ENCODE measurements at regions not wholly inside any gene's neighbourhood (a gene's known extent, or its start where the extent isn't known, plus 50 kb on each side); places are given as distances from the start of the nearest gene placed in this dataset.

DNA sequence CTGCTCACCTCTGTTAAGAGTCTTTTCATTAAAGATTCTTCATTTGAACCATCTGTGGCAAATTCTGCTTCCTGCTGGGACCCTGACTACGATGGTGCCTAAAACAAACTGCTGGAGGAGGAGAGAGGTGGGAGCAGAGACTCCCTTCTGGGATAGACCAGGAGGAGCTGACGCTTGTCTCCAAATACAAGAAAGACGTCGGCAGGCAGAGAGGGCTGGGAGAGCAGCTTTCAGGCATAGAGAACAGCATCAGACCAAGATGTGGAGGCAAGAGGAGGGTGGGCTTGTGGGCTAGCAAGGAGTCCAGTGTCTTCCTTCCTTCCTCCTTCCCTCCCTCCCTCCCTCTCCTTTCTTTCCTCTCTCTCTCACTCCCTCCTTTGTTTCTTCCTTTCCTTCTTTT, 358.6 kb downstream of the VRK1 start:
- H3K27ac ChIP-seq, result no peak overlapping the region
- H3K27me3 ChIP-seq, result peaks cover 29% of the 10 kb centered on the region
- H3K9me3 ChIP-seq, result peaks cover 6% of the 10 kb centered on the region
- no peak for DNase-seq (ENCODE audit: low spot score in 2 of 2)
- H3K4me3 ChIP-seq, result no peak overlapping the region
- H3K4me1 ChIP-seq, result no peaks in the 10 kb centered on the region
- TF ChIP-seq EP300 (IDR thresholded peaks at IDR 0.05), result no peak
- TF ChIP-seq POLR2AphosphoS5 (IDR thresholded peaks at IDR 0.05), result no peak
- no peak for TF ChIP-seq POLR2A (IDR thresholded peaks at IDR 0.05)
- TF ChIP-seq, protein P1, sequence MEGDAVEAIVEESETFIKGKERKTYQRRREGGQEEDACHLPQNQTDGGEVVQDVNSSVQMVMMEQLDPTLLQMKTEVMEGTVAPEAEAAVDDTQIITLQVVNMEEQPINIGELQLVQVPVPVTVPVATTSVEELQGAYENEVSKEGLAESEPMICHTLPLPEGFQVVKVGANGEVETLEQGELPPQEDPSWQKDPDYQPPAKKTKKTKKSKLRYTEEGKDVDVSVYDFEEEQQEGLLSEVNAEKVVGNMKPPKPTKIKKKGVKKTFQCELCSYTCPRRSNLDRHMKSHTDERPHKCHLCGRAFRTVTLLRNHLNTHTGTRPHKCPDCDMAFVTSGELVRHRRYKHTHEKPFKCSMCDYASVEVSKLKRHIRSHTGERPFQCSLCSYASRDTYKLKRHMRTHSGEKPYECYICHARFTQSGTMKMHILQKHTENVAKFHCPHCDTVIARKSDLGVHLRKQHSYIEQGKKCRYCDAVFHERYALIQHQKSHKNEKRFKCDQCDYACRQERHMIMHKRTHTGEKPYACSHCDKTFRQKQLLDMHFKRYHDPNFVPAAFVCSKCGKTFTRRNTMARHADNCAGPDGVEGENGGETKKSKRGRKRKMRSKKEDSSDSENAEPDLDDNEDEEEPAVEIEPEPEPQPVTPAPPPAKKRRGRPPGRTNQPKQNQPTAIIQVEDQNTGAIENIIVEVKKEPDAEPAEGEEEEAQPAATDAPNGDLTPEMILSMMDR (IDR thresholded peaks at IDR 0.05), result no peak
- WGBS, result 65% methylated on average over 4 of the region's 4 CpGs
- no peaks in the 10 kb centered on the region for H3K36me3 ChIP-seq

DNA sequence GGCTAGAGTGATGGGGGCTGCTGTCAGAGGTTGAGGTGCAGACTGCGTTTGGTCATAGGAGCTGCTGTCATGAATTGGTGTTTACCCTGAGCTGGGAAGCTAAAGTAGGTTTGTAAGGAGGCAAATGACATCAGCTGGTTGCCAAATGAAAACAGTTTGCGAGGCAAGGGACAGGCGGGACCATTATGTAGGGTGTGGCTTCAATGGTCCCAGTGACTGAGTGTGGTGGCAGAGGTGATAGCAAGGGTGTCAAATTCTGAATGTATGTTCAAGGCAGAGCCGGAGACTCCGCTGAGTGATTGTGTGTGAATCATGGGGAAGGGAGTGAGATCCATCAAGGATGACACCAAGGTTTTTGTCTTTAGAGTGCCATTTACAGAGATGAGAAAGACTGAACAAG, 359.5 kb downstream of the VRK1 start:
- H3K9me3 ChIP-seq, result peaks cover 6% of the 10 kb centered on the region
- H3K4me1 ChIP-seq, result no peaks in the 10 kb centered on the region
- DNase-seq (ENCODE audit: low spot score in 2 of 2), result no peak
- H3K36me3 ChIP-seq, result no peaks in the 10 kb centered on the region
- 75% methylated on average over 5 of the region's 5 CpGs for WGBS
- no peak overlapping the region for H3K27ac ChIP-seq
- TF ChIP-seq EP300 (IDR thresholded peaks at IDR 0.05), result no peak
- peaks cover 29% of the 10 kb centered on the region for H3K27me3 ChIP-seq
- H3K4me3 ChIP-seq, result no peak overlapping the region

DNA sequence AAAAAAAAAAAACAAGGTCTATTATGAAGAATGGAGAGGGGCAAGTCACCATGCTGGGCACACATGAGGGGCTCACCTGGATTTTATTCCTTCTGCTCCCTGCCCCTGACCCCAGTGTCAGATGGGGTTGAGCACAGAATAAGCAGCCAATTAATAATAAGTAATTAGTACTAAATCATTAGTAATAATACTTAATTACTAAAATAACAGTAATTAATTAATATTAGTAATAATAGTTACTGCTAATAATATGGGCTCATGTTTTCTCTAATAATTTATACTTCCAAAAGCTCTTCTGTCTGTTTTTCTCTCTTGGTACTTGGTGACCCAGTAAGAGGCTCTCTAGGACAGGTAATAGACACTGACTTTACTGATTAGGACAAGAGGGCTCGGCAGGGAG, 360.9 kb downstream of the VRK1 start:
- Histone ChIP-seq H3K27me3 (peaks cover 29% of the 10 kb centered on the region), H3K27ac (no peak overlapping the region), H3K4me3 (no peak overlapping the region), H3K9me3 (peaks cover 6% of the 10 kb centered on the region), H3K36me3 (no peaks in the 10 kb centered on the region), H3K4me1 (no peaks in the 10 kb centered on the region)
- 79% methylated on average over 1 of the region's 1 CpG for WGBS
- TF ChIP-seq POLR2AphosphoS5 (IDR thresholded peaks at IDR 0.05), result no peak
- TF ChIP-seq POLR2A (IDR thresholded peaks at IDR 0.05), result no peak
- TF ChIP-seq, protein P1 (IDR thresholded peaks at IDR 0.05), result no peak
- TF ChIP-seq EP300 (IDR thresholded peaks at IDR 0.05), result no peak
- no peak for DNase-seq (ENCODE audit: low spot score in 2 of 2)

DNA sequence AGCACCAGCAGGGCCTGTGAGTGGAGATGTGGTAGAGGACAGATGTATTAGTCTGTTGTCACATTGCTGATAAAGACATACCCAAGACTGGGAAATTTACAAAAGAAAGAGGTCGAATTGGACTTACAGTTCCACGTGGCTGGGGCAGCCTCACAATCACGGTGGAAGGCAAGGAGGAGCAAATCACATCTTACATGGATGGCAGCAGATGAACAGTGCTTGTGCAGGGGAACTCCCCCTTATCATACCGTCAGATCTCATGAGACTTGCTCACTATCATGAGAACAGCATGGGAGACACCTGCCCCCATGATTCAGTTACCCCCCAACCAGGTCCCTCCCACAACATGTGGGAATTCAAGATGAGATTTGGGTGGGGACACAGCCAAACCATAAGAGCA, 361.9 kb downstream of the VRK1 start:
- Histone ChIP-seq H3K9me3 (peaks cover 6% of the 10 kb centered on the region), H3K4me1 (no peaks in the 10 kb centered on the region), H3K36me3 (no peaks in the 10 kb centered on the region), H3K27me3 (peaks cover 29% of the 10 kb centered on the region), H3K27ac (no peak overlapping the region), H3K4me3 (no peak overlapping the region)
- WGBS, result 93% methylated on average over 4 of the region's 4 CpGs
- TF ChIP-seq, protein P1 (IDR thresholded peaks at IDR 0.05), result no peak
- TF ChIP-seq POLR2AphosphoS5 (IDR thresholded peaks at IDR 0.05) (no peak), EP300 (IDR thresholded peaks at IDR 0.05) (no peak)
- no peak for DNase-seq (ENCODE audit: low spot score in 2 of 2)

DNA sequence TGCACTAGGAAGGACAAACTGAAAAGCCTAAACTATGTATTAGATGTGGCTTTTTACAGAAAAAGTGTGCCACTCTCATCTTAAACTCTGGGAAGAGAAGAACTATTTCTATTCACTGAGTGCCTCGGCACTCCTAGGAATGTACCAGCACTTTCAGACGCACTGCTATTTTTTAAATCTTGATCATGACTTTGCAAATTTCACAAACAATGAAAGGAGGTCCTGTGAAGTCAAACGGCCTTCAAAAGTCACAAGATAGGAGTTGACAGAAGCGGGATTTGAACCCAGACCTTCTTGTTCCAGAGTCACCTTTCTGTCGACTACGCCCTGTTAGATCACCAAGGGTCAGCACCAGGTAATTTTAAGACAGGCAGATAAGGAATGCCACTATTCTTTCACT, 365.4 kb downstream of the VRK1 start:
- no peaks in the 10 kb centered on the region for H3K4me1 ChIP-seq
- 88% methylated on average over 6 of the region's 6 CpGs for WGBS
- peaks cover 4% of the 10 kb centered on the region for H3K27me3 ChIP-seq
- no peaks in the 10 kb centered on the region for H3K36me3 ChIP-seq
- H3K9me3 ChIP-seq, result peaks cover 6% of the 10 kb centered on the region
- TF ChIP-seq POLR2A (IDR thresholded peaks at IDR 0.05) (no peak), EP300 (IDR thresholded peaks at IDR 0.05) (no peak), POLR2AphosphoS5 (IDR thresholded peaks at IDR 0.05) (no peak)
- TF ChIP-seq, protein P1 (IDR thresholded peaks at IDR 0.05), result no peak
- H3K27ac ChIP-seq, result no peak overlapping the region
- no peak overlapping the region for H3K4me3 ChIP-seq
- DNase-seq (ENCODE audit: low spot score in 2 of 2), result no peak

DNA sequence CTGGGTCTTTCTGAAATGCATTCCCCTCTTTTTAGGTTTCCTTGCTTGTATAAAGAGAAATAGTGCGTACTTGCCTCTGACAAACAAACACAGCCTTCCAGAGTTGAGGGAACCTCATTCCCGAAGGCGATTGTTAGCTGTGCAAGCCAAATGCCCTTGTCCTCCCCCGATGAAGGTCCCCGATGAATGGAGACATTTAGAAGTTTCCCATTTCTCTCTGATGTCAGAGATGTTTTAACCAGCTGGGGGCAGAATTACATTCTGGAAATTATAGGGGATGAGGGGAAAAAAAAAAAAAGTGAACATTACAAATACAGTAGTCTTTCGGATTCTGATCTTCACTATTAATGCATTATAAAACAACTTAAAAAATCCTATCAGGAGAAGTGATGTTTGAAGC, 366.8 kb downstream of the VRK1 start:
- TF ChIP-seq, protein P1 (IDR thresholded peaks at IDR 0.05), result no peak
- no peak for TF ChIP-seq EP300 (IDR thresholded peaks at IDR 0.05)
- TF ChIP-seq POLR2A (IDR thresholded peaks at IDR 0.05), result no peak
- TF ChIP-seq POLR2AphosphoS5 (IDR thresholded peaks at IDR 0.05), result no peak
- Histone ChIP-seq H3K36me3 (no peaks in the 10 kb centered on the region), H3K4me1 (no peaks in the 10 kb centered on the region), H3K9me3 (peaks cover 6% of the 10 kb centered on the region), H3K27ac (no peak overlapping the region), H3K4me3 (no peak overlapping the region), H3K27me3 (peaks cover 4% of the 10 kb centered on the region)
- 40% methylated on average over 6 of the region's 6 CpGs for WGBS
- DNase-seq (ENCODE audit: low spot score in 2 of 2), result no peak

All from suprapubic skin (tissue), 4 donors.